ENCODE measurements at regions not wholly inside any gene's neighbourhood (a gene's known extent, or its start where the extent isn't known, plus 50 kb on each side); places are given as distances from the start of the nearest gene placed in this dataset.
A peak's percentile ranks its signal among the peaks of the same experiment; 100 is the strongest.
"Not testable (repeated sequence)": the region's sequence is repeated elsewhere in the genome, so short reads cannot be mapped to it uniquely, and the experiment has no call there.

DNA sequence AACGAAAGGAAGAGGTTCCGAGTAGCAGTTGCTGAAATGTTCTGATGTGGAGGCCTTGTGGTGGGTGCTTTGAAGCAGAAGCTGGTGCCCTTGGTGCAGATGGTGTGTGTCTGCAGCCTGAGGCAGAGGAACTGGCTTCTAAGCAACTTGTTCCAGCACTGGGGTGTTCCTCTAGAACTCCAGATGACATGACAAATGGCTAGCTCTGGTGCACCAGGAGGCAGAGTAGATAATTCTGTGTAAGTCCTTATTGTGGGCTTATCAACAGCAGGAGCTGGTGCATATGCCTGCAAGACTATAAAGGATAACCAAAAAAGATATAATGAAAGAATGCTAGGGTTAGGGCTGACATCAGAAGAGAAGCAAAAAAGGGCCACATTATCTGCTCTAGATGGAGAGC lies 76.5 kb downstream of the ARL5B start:
- no peak for DNase-seq (ENCODE audit: low spot score)

DNA sequence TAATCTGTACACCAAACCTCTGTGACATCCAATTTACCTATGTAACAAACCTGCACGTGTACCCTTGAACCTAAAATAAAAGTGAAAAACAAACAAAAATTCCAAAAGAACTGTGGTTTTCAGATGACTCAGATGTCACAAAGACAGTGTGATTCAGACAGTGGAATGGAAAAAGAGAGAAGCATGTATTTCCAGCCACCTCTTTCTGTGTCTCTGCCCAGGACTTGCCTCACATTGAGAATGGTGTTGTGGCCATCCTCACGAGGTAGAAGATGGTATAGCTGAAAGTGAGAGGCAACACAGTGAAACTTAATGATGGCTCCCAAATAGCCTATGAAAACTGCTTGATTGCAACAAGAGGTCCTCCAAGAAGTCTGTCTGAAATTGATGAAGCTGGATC lies 78.0 kb downstream of the ARL5B start:
- DNase-seq (ENCODE audit: low spot score) = no peak

DNA sequence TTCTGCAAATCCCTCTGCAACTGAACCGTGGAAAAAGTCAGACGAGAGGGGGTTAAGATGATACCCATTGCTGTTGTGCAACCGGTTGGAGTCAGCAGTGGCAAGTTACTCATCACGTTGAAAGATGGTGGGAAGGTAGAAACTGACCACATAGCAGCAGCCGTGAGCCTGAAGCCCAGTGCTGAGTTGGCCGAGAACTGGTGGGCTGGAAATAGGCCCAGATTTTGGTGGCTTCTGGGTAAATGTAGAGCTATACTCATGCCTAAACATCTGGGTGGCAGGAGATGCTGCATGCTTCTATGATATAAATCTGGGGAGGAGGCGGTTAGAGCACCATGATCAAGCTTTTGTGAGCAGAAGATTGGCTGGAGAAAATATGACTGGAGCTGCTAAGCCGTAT lies 78.6 kb downstream of the ARL5B start:
- DNase-seq (ENCODE audit: low spot score) = no peak

DNA sequence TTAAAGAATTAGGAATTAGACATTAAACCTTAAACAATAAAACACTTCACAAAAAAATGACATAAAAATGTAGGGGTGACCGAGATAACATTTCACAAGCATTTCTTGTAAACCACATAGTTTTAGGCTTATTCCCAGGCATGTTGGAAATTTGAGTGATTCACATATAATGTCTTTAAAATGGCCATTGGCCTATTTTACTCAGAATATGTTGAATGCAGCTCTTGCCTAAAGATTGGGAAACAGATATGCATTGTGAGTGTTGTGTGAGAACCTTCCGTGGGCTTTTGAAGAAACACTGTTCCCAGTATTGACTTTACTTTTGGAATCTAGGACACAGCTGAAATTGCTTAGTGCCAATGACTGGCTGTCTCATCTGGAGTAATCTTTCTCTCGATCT lies 79.6 kb downstream of the ARL5B start:
- DNase-seq (ENCODE audit: low spot score) = no peak

DNA sequence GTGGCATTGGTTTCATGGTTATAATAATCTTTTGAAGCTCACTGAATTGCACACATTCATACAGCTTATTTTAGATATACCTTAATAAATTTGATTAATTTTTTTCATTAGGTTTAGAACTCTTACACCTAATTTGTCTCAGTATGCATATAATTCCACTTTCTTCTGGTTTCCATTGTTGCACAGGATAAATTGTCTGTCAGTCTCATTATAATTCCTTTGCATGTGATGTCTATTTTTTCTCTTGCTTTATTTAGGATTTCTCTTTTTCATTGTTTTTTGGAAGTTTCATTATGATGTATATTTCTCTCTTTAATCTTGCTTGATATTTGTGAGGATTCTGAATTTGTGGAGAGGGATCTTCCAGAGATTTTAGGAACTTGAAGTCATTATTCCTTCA lies 84.7 kb downstream of the ARL5B start:
- no peak for DNase-seq (ENCODE audit: low spot score)

DNA sequence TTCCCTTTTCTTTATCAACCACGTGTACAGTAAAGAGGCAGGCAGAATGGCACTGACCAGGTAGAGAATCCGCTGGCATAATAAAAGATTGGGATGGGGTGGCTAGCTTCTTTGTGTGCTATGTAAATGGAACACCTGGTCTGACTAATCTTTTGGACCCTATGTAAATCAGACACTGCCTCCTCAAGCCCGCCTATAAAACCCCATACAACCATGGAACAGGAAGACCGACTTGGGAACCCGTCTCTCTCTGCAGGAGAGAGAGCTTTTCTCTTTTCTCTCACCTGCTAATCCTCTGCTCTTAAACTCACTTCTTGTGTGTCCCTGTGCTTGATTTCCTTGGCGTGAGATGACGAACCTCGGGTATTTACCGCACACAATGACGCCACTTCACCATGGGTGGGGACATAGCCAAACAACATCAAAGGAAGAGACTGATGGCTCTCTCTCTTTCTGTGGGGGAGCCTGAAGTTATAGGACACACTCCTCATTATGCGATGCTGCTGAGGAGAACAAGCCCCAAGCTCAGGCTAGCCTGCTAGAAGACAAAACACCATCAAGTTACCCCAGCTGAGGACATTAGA lies 94.2 kb downstream of the ARL5B start:
- DNase-seq (ENCODE audit: low spot score) = no peak

DNA sequence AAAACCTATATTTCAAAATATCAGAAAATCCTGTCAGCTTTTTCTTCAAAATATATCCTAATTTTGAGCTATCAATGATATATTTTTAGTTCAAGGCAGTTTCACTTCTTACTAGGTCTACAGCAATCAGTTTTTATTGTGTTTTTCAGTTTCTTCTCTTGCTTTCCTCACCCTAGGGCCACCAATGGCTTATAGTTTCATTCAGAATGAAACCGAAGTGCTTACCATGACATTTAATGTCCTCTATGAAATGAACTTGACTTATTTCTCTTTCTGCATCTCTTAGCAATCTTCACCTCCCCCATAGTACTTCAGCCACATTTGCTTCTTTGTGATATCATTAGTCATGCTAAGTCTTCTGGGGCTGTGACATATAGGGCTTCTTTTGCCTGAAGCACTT lies 100.3 kb downstream of the ARL5B start:
- no peak for DNase-seq (ENCODE audit: low spot score)

DNA sequence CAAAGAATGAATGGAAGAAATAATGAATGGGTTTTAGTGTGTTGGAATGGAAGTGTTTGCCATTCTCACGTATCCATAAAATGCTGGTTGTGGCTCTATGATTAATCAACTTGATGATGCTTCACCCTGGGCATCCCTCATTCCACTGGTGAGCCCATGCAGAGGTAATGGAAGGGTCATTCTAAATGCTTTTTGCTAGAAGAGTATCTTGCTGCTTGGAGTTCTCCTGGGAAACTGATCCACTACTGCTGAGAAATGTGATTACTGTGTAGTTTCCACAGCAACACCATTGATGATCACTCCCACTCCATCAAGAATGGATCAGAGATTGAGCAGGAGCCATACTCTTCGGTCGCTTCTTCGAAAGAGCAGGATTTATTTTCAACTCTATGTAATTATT lies 101.6 kb downstream of the ARL5B start:
- DNase-seq (ENCODE audit: low spot score) = no peak

DNA sequence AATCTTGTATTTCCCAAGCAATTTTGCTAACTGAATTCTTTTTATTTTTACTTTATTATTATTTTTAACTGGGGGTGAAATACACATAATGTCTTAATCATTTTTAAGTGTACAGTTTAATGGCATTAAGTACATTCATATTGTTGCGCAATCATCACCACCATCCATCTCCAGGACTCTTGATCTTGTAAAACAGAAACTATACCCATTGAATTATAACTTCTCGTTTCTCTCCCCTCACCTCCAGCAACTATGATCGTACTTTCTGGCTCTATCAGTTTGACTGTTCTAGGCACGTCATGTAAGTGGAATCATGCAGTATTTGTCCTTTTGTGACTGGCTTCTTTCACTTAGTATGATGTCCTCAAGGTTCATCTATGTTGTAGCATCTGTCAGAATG lies 108.8 kb downstream of the ARL5B start:
- no peak for DNase-seq (ENCODE audit: low spot score)

DNA sequence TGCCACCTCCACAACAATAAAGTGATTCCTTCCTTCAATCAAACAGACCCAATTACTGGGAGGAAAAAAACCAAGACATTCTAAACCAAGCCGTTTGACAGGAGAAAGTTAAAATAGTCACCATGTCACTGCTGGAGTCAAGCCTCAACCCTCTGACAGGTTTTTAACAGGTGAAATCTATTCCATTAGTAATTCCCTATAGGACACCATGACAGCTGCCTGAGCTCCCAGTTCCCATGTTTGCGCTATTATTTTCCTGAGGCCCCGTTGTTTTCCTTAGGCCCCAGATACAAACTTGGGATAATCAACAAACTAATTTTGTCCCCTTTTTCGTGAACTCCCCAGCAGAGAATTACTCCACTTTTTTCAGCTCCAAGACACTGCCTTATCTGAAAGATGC lies 113.9 kb downstream of the ARL5B start:
- no peak for DNase-seq (ENCODE audit: low spot score)

DNA sequence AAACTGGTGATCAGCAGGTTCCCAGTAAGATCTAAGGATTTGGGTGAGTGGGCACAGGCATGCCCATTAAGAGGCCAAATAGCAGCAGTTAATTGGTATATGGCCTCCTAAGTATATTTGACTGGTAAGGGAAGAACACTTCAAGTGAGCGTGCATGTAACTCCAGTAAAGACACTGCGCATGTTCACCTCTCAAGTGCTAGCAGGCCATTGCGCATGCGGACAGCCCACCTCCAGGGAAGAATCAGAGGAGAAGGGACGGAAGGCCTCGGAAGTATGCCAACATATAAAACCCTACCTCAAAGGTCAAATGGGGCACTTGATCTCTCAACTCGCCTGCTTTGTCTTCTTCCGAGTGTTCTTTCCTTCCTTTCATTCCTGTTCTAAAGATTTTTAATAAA lies 118.0 kb downstream of the ARL5B start:
- DNase-seq (ENCODE audit: low spot score) = no peak

DNA sequence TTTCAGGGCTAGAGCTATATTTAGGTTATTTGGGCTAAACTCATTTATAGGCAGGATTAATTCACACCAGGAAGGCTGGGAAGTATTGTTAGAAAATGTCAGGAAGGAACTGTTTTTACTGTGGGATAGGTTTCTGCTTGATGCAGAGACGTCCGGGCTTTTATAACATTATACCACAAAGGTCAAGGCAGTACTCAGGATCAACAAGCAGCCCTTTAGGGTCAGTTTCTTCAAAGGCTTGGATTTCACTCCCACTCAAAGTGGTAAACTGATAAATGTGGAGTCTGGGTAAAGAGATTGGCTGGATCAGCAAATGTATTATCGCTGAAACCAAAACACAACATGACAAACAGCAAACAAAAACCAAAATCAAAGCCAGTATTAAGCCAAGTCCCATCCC lies 127.2 kb downstream of the ARL5B start:
- DNase-seq (ENCODE audit: low spot score) = no peak

DNA sequence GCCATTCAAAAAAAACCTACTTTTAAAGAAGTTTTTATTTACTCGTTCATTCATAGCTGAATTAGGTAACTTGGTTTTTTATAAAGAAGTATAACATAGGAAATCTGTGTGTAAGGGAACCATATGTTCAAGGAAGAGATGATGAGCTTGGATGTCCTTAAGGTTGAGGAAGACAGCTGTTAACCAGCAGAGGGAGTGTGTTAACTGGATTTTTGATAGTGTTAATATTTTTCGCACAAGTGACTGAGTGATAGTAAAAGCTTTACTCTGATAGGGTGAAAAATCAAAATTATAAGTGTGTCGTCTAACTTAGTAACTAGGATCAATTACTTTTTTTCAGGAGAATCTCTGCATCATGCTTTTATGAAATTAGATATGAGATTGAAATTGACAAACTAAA lies 134.7 kb downstream of the ARL5B start:
- peak; percentile 1 for DNase-seq (ENCODE audit: low spot score)

DNA sequence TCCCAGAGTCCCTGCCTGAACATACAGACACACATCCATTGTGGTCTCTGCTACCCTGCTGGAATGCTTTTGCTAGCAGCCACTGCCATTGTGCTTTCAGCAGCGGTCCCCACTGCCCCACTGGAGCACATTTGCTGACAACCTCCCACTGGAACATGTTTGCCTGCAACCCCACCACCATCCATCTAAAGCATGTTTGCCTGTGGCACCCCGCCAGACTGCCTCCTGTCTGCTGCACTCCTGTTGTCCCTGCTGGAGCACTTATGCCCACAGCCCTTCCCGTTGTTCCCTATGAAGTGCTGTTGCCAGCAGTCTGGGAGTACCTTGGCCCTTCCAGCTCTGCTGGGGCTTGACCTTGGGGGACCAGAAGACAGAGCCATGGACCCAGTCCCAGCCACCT lies 136.3 kb downstream of the ARL5B start:
- DNase-seq (ENCODE audit: low spot score) = no peak

DNA sequence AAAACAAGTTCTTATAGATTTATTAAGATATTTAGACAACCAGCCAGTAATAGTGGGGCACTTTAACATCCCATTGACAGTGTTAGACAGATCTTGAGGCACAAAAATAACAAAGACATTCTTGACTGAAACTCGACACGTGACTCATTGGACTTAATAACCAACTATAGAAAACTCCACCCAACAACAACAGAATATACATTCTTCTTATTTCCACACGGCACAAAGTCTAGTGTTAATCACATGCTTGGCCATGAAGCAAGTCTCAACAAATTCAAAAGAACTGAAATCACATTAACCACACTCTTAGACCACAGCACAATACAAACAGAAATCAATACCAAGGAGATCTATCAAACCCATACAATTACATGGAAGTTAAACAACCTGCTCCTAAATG lies 138.1 kb downstream of the ARL5B start:
- no peak for DNase-seq (ENCODE audit: low spot score)

DNA sequence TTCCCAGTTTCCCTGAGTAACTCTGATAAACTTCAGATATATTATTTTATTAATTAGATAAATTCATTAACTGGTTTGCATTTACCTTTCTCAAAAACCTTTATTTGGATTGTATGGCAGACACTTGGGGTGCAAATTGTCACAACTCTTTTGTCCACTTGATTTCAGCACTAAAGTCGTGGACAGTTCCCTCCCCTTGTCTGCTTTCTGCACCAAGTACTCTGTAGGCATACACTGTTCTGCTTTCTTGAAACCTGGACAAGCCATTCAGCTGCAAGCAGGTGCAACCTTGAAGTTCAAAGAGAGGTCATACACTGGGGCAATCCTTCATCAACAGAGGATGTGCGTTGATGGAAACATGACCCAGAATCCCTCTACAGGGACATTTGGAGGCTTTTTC lies 162.9 kb downstream of the ARL5B start:
- DNase-seq (ENCODE audit: low spot score) = no peak

DNA sequence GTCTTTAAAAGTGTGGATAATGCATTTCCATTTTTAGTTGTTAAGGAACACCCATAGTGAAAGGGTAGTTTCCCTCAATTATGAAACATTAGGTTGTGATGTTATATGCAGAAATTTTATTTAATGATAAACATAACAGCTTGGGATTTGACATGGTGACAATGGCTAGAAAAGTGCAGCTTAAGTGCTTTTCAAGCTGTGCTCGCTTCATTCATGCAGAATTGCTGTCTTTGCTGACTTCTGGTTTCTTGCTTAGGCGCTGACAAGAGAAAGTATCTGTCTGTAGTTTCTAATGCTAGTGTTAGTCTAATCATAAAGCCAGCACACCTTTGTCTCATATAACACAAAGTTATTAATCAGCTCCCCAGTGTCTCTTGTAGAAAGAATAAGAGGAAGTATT lies 170.0 kb downstream of the ARL5B start:
- DNase-seq (ENCODE audit: low spot score) = no peak

DNA sequence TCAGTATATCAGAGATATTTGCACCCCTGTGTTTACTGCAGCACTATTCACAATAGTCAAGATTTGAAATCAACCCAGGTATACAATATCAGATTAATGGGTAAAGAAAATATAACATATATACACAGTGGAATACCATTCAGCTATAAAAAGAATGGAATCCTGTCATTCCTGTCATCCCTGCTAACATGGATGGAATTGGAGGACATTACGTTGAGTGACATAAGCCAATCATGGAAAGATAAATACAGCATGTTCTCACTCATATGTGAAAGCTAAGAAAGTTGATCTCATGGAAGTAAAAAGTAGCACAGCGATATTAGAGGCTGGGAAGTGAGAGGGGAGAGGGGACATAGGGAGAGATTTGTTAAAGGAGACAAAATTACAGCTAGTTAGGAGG lies 171.0 kb downstream of the ARL5B start:
- DNase-seq (ENCODE audit: low spot score) = no peak

DNA sequence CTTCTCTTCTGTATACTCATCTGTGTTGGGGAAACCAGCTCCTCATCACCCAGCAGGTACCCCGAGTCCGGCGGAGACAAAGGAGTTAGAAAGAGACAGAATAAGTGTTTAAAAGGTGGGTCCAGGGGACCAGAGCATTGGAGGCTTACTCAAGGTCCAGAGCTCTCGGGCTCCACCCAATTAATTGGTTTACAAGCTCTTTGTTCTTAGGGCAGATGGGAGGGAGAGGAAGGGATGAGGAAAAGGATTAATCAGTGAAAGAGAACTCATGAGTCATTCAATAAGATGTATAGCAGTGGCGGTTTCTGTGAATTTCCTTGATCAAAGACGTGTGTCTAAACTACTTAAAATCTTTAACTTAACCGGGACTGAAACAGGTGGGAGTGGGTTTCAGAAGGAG lies 192.0 kb upstream of the MALRD1 start:
- DNase-seq (ENCODE audit: low spot score) = not testable (repeated sequence)

DNA sequence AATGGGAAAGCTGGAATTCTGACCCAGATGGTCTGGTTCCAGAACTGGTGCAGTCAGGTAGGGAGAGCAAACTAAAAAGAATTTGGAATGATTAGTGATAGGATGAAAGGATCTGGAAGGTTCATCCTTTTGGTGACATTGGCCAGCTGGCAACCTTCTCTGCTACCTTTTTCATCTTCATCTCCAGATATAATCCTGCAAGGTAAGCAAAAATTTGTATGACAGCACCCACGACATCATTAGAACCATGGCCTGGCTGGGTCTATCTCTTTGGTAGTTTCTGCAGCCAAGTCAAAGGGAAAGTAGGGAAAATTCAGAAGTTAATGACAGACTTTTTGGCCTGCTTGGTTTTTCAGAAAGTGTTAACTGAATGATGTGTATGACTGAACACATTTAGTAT lies 188.9 kb upstream of the MALRD1 start:
- no peak for DNase-seq (ENCODE audit: low spot score)

DNA sequence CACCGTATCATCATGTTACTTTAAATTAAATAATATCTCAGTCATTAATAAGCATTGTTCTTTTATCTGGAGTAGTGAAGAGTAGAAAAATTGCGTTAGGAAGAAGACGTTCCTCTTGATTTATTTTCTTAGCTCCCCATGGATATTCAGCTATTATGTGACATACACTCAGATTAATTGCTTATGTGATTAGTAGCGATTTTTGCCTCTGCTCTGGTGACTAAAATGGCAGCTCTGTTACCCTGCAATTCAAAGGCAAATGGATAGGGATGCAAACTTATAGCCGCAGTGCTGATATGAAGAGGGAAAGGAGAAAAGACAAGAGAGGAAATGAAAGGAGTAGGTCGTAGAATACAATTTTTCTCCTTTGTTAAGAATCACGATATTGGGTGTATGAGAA lies 188.4 kb upstream of the MALRD1 start:
- no peak for DNase-seq (ENCODE audit: low spot score)

DNA sequence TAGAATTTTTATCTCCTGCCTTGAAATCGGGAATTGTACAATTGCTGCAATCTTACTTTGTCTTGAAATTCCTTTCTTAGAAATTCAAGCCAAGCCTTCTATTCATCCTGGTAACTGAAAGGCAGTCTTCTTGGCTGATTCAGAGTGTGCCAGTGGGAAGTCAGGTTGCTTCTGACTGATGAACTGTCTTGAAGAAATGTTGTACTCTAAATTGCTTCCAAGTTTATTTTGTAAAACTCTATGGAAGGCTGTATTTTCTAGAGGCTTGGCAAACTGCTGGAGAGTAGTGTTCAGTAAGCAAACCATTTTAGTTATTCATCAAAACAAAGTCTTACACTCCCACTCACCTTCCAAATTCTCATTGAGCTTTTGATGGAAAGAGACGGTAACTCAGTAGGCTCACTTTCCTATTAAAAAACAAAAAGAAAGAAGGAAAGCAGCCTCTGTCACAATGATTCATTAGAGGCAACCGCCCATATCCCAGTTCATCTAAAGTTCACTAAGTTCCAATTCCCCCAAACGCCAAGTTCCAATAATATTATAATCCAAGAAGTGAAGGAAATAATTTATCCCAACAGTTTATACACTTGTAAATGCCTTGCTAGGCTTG lies 187.9 kb upstream of the MALRD1 start:
- no peak for DNase-seq (ENCODE audit: low spot score)

DNA sequence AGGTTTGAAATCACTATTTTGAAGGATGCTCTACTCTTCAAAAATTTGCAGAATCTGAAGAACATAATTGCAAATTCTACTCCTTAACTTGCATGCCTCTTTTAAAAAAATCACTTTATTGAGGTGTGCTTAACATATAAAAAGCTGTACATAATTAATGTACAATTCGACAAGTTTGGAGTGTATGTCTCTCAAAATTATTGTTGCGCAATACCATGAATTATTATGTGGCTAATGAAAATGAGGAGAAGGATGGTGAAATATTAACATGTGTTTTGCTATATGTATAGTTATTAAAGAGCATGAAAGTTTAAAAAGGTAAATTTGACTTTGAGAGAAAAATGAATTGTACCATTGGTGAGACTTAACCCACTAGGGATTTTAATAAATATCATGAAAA lies 187.2 kb upstream of the MALRD1 start:
- no peak for DNase-seq (ENCODE audit: low spot score)

DNA sequence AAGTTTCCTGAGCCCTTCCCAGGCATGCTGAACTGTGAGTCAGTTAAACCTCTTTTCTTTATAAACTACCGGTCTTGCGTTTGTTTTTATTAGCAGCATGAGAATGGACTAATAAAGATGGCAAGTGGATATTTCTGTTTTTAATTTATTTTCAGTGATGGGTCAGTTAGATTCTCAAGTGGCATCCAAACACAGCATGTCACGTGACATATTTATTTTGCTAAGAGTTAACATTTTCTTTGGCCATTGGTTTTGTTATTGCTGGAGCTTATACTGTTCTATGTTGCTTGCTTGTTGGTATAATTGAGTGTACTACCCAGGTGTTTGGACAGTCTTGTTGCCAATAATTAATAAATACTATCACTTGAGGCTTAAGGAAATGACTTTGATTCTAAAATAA lies 181.7 kb upstream of the MALRD1 start:
- DNase-seq (ENCODE audit: low spot score) = no peak

DNA sequence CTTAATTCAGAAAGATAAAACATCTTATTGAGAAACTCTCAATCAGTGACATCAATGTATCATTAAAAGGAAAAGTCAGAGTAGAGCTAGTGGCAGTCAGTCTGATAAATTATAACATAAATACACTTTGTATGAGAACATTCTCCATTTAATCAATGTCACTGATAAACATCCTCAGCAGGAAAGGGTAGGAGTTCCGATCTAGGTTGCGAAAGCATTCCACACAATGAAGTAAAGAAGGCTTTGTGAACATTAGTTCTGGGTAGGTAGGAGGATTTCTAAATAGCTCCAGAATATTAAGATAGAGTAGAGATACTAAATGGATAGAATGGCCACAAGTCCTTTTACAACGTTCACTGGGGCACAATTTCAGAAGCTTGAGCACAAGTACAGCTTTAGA lies 179.7 kb upstream of the MALRD1 start:
- DNase-seq (ENCODE audit: low spot score) = no peak
